GM21528 (cell line): ENCODE measurements at regions not wholly inside any gene's neighbourhood (a gene's known extent, or its start where the extent isn't known, plus 50 kb on each side); places are given as distances from the start of the nearest gene placed in this dataset.

ENCODE experiments used
- ATAC-seq: cut with Tn5 transposase; IDR thresholded peaks from one replicate; pipeline ENCODE4 v1.9.1; 2021; ENCODE audit warnings: mild to moderate bottlenecking, moderate library complexity; ENCODE audit not compliant: unreplicated experiment, low FRiP score

DNA sequence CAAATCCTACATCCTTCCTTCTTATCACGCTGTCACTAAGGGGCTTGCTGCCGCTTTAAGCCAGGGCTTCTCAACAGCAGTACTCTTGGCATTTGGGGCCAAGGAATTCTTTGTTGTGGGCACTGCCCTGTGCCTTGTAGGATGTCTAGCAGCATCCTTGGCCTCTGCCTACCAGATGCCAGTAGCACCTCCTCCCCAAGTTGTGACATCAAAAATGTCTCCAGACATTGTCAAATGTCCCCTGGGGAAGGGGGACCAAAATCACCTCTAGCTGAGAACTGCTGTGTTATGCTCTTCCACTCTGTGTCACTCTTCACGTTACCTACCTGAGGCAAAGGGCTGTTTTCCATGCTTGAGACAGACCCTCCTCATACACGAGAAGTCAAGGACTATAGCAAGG, 400.3 kb upstream of the POU3F1 start:
- no peak for ATAC-seq

- ATAC-seq, result no peak
Observed at GRCh38 chr1:38444770-38445442, 398.3 kb upstream of the POU3F1 start.

DNA sequence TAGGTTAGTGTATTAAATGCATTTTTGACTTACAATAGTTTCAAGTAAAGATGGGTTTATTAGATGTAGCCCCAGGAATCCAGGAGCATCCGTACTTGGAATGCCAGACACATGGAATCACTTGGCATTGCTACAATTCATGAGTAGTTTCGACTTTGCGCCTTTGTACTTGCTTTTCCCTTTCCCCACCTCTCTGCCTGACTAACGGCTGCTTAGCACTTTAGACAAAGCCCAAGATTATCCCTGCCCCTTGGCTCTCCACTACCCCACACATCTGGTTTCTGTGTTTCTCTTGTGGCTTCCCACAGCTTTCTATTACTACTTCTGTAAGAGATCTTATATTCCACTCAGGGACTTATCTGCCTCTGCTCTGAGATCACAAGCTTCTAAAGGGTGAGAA, 397.7 kb upstream of the POU3F1 start:
- ATAC-seq, result no peak

GRCh38 chr1:38440402-38440801, 393.8 kb upstream of the POU3F1 start:
- no peak for ATAC-seq

DNA sequence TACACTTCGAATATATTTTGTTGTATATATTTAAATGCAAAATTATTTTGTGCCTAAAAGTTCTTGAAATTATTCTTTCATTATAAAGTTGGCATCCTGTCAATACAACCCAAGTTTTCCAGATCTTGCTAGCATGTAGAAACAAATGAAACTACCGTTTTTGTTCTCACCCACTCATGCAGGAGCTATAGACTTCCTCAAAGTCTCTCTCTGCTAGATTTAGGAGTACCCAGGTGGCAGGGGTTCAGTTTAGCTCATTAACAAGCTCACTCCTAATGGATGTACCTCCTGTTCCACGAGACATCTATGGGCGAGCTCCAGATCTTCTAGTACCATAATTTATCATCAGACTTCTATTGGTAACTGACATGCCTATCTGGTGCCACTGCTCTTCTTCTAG, 390.2 kb upstream of the POU3F1 start:
- no peak for ATAC-seq

DNA sequence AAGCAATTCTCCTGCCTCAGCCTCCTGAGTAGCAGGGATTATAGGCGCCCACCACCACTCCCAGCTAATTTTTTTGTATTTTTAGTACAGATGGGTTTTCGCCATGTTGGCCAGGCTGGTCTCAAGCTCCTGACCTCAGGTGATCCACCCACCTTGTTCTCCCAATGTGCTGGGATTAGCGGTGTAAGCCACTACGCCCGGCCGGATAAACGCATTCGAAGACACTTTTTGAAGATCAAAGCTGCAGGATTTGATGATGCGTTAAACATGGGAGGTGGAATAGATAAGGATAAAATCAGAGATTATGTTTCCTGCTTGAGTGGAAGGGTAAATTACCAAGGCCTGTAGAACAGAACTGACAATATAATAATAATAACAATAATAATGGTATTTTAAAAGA, 389.4 kb upstream of the POU3F1 start:
- ATAC-seq, result no peak

DNA sequence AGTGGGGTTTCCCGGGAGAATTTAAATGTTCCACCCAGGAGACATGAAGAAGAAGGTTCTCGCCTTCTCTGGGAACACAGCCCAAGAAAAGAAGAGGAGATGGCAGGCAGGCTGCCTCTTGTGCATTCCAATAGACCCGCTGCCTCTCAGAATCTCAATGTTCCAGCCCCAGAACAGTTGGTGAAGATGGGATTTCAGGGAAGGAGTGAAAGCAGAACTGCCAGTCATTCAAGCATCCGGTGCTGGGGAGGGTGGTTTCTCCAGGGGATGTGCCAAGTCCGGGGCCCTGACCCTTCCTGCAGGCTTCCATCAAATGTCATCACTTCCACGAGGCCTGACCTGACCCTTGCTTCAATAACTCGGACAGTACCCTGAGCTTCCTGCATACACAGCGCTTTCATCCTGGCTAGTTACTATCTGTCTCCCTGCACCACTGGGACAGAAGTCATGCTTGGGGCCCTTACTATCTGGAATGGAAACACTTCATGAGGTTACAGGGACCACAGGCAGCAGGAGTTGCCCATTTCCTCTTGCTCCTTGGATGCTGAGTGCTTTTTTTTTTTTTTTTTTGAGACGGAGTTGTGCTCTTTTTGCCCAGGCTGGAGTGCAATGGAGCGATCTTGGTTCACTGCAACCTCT, 386.6 kb upstream of the POU3F1 start:
- ATAC-seq, result no peak

- no peak for ATAC-seq
Observed at GRCh38 chr1:38431535-38432376, 385.2 kb upstream of the POU3F1 start.

DNA sequence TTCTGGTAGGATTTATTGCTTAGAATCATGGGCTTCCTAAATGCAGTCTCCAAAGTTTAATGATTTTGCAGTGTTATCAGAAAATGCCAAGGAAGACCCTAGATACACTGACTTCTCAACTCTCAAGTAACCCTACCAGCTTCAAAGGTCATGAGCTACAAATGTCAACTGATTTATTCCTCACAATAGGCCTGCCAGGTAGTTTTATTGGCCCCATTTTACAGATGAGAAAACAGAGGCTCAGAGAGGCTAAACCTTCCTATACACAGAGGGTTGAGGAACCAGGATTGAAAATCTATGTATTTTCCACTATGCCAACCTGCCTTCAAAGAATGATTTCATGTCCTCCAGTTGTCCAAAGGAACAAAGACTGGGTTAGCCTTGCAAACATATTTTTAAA, 384.4 kb upstream of the POU3F1 start:
- no peak for ATAC-seq

DNA sequence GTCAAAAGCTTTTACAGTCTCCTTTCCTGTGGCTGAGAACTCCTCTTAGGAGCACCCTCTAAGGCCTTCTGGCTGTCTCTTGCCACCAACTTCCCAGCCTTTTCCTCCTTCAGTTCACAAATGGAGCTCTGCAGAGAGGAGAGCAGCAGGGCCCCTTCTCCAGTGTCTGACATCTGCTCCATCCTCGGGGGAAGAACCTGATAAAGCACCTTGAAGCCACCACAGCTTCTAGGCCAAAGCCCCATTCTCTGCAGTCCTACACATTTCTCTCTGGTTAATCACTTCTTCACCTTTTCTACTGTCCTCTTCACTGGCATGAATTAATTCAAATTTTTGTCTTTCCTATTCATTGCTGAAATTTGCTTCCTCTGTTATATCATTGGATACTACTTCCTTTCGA, 378.1 kb upstream of the POU3F1 start:
- ATAC-seq, result no peak

DNA sequence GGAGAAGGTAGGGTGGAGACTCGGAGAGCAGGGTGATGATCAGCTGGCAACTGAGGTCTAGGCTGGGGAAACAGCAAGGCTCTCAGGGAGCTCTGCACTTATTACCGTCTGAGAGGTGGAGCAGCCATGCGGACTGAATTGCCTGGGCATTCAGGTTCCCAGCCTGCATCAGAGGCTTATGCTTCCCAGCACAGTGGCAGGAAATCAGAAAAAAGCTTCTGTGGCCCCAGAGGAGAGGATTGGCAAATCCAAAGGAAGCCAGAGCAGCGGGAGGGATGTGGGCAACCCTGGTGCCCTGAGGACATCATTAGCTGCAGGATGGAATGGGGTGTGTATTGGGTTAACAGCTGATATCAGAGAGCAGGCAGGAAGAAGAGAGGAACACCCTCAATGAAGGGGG, 374.1 kb upstream of the POU3F1 start:
- no peak for ATAC-seq

DNA sequence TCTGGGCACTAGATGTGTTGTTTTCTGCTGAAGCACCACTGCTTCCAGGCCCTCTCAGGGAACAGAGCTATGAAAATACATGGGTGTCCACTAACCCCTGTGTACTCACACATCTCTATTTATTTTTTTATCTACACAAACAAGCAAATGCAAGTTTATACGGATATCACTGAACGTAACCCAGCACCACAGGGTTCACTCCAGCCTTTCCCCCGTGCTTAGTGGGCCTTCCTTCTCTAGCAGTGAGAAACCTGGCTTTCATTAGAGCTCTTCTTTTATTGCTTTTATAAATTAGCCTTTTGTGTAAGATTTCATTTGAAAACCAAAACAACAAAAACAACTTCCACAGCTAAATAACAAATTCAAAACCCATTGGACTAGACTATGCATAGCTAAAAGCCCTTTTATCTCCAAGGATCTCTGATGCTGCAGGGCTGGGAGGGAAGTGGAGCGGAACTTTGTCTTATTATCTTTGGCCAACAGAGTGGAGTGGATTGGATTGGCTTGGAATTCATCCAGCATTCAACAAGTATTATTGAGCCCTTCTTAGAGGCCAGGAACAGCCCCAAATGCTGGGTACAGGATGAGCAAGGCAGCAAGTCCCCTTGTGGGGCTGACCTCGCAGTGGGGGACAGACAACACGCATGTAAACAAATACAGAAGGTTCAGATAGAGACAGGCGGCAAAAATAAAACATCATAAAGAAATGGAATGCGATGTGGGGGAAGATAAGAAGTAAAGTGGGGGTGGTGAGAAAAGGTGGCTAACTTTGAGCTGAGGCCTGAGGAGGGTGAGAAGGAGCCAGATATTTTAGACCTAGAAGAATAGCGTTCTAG, 371.8 kb upstream of the POU3F1 start:
- no peak for ATAC-seq

- no peak for ATAC-seq
Observed at GRCh38 chr1:38403667-38404066, 357.1 kb upstream of the POU3F1 start.

DNA sequence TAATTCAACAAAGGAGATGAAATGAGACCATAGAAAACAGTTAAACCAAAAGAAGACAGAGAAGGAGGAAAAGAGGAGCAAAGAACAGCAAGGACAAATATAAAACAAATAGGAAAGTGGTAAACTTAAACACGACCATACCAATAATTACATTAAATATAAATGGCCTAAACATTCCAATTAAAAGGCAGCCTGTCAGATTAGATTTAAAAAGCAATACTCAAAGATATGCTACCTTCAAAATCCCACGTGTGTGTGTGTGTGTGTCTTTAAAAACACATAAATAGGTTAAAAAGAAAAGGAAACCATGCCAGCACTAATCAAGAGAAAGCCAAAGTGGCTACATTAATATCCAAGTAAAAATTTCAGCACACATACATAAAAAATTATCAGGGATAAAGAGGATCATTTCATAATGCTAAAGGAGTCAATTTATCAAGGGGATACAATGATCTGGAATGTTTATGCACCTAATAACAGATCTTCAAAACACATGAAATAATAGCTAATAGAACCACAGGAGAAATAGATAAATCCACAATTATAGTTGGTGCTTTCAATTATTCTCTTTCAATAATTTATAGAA, 355.7 kb upstream of the POU3F1 start:
- ATAC-seq, result no peak

GRCh38 chr1:38396606-38397005, 350.0 kb upstream of the POU3F1 start:
- ATAC-seq, result no peak

DNA sequence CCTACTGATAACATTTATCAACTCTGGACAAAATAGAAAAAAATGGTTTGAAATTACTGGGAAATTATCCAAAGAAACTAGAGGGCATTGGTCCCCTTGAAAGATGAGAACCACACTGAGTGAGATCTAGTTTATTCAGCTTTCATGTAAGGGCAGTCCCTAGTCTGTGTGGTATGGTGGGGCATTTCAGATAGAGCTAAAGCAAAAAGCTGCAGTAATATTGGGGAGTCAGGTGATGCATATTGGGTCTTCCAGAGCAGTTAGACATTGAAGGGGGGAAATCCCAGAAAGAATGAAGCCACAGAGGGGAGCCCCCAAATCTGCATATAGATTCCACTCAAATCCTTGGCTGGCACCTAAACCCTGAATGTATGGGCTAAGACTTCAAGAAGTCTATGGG, 347.7 kb upstream of the POU3F1 start:
- ATAC-seq, result no peak

- ATAC-seq, result no peak
Observed at GRCh38 chr1:38392861-38393260, 346.3 kb upstream of the POU3F1 start.

DNA sequence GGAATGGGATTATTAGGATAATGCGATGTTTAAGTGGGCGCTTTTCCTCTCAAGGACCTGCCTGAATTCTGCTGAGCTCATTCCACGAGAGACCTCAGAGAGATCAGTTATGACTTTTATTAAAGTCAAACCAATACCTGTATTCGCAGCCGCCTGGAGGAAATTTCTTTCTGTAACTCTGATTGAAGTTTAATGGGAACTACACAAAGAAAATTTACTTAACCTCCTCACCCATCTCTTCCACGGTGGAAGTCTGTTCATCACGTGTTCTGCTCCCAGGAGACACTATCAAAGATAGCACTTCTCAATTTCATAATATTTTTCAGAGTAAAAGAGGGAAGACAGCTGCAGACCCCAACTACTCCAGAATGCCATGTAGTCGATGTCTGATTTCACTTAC, 334.7 kb upstream of the POU3F1 start:
- no peak for ATAC-seq

DNA sequence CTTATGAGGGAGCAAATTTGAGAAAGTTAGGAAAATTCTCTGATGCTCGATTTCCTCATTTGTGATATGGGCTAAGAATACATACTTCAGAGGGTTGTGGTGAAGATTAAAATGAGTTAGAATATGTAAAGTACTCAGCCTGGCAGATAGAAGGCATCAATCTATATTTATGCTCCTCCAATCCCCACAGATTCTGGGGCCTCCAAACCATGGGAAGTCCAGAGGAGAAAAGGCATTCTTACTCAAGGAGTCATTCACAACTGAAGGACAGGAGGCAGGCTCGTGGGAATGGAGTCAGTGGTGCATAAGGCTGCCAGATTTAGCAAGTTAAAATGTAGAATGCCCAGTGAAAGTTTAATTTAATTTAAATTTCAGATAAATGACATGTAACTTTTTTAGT, 330.0 kb upstream of the POU3F1 start:
- no peak for ATAC-seq

DNA sequence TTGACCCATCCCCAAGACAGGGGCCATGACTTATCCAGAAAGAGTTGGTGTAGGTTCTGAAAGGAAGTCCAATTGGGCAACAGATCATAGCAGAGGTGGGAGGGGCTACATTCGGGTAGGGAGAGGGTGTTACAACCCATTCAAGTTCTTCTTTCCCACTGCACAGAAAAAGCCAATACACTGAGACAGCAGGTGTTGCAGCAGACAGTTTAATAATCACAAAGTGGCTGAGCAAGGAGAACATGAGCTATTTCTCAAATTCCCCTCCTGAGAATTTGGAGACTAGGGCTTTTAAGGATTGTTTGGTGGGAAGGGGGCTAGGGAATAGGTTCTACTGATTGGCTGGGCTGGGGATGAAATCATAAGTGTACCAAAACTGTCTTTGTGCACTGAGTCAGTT, 328.4 kb upstream of the POU3F1 start:
- no peak for ATAC-seq

GRCh38 chr1:38371505-38371844, 324.9 kb upstream of the POU3F1 start:
- ATAC-seq, result no peak
